ENCODE measurements at regions not wholly inside any gene's neighbourhood (a gene's known extent, or its start where the extent isn't known, plus 50 kb on each side); places are given as distances from the start of the nearest gene placed in this dataset.

DNA sequence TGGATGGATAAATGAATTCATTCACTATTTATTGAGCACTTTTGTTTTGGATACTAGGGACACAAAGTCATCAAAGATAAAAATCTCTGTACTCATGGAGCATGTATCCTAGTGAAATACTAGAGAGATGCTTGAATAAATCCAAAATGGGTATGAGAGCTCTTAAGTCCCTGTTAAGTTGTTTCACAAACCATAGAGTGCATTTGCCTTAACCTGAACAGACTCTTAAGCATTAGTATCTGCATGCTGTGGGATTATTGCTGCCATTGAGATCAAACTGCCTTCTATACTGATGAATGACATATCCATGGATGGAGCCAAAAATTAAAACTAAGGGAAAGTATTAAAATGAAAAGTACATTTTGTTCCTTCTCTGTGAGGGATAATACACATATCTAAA lies 206.5 kb upstream of the KRR1 start:
- no peak for TF ChIP-seq EZH2 (IDR thresholded peaks at IDR 0.05; ENCODE audit: low read length, unreplicated experiment)
- TF ChIP-seq CTCF (conservative IDR thresholded peaks at IDR 0.05; ENCODE audit: low read depth, low read length): no peak
- TF ChIP-seq EZH2phosphoT487 (IDR thresholded peaks at IDR 0.05; ENCODE audit: borderline replicate concordance, low read length): no peak

Measured in PC-3 (cell line).